HepG2 (cell line): ENCODE measurements at regions not wholly inside any gene's neighbourhood (a gene's known extent, or its start where the extent isn't known, plus 50 kb on each side); places are given as distances from the start of the nearest gene placed in this dataset.

Source experiments
- ISL2 ChIP-seq: sonication (generic); formaldehyde crosslinking; IDR thresholded peaks from 2 replicates; pipeline ENCODE4 v1.5.0; 2020; ENCODE audit warnings: missing genetic modification reagents
- KDM2A ChIP-seq: sonication (generic); formaldehyde crosslinking; IDR thresholded peaks from 2 replicates; pipeline ENCODE4 v1.4.0; 2020; ENCODE audit warnings: low read depth, missing genetic modification reagents, borderline replicate concordance
- KLF16 ChIP-seq, 2 experiments: sonication (generic) in 1 of 2; formaldehyde crosslinking in 1 of 2; IDR thresholded peaks; 2 replicates each; pipeline versions ENCODE4 v1.6.1 to v1.8.0; 2016 to 2023; ENCODE audit warnings: missing genetic modification reagents in 2 of 2, missing compliant biosample characterization in 1 of 2
- NAIF1 ChIP-seq: sonication (generic); formaldehyde crosslinking; IDR thresholded peaks from 2 replicates; pipeline ENCODE4 v1.5.0; 2020; ENCODE audit warnings: mild to moderate bottlenecking, missing genetic modification reagents, borderline replicate concordance
- NFKB2 ChIP-seq: sonication (generic); formaldehyde crosslinking; IDR thresholded peaks from 2 replicates; pipeline ENCODE4 v1.4.0; 2020; ENCODE audit warnings: missing genetic modification reagents, borderline replicate concordance
- SRSF4 ChIP-seq: fragments of 200-400 bp; formaldehyde crosslinking; IDR thresholded peaks from one replicate; pipeline ENCODE4 v1.6.1; 2018; ENCODE audit warnings: mild to moderate bottlenecking, low read depth, low read length, moderate library complexity; ENCODE audit not compliant: poor library complexity, severe bottlenecking
- THAP11 ChIP-seq: IDR thresholded peaks from 2 replicates; pipeline ENCODE4 v1.6.1; 2016; ENCODE audit warnings: missing biosample characterization, missing genetic modification reagents
- YEATS2 ChIP-seq: sonication (generic); formaldehyde crosslinking; IDR thresholded peaks from 2 replicates; pipeline ENCODE4 v1.4.0; 2020; ENCODE audit warnings: missing genetic modification reagents, borderline replicate concordance
- ZBTB3 ChIP-seq: sonication (generic); formaldehyde crosslinking; IDR thresholded peaks from 2 replicates; pipeline ENCODE4 v1.4.0; 2020; ENCODE audit warnings: low read depth, mild to moderate bottlenecking, moderate library complexity, missing genetic modification reagents, borderline replicate concordance
- TF ChIP-seq, protein P1 (sequence below): sonication (generic); formaldehyde crosslinking; conservative IDR thresholded peaks from 2 replicates; pipeline ENCODE4 v1.8.0; 2022; ENCODE audit warnings: mild to moderate bottlenecking, moderate library complexity, missing genetic modification reagents
- TF ChIP-seq, protein P2 (sequence below): sonication (generic); formaldehyde crosslinking; IDR thresholded peaks from 2 replicates; pipeline ENCODE4 v1.5.0; 2020; ENCODE audit warnings: mild to moderate bottlenecking, missing genetic modification reagents, moderate library complexity
- TF ChIP-seq, protein P3 (sequence below): IDR thresholded peaks from 2 replicates; pipeline ENCODE4 v1.6.1; 2016; ENCODE audit warnings: low read depth, missing genetic modification reagents, missing compliant biosample characterization
- TF ChIP-seq, protein P4 (sequence below): sonication (generic); formaldehyde crosslinking; IDR thresholded peaks from 2 replicates; pipeline ENCODE4 v1.4.0; 2020; ENCODE audit warnings: low read depth, missing genetic modification reagents

DNA sequence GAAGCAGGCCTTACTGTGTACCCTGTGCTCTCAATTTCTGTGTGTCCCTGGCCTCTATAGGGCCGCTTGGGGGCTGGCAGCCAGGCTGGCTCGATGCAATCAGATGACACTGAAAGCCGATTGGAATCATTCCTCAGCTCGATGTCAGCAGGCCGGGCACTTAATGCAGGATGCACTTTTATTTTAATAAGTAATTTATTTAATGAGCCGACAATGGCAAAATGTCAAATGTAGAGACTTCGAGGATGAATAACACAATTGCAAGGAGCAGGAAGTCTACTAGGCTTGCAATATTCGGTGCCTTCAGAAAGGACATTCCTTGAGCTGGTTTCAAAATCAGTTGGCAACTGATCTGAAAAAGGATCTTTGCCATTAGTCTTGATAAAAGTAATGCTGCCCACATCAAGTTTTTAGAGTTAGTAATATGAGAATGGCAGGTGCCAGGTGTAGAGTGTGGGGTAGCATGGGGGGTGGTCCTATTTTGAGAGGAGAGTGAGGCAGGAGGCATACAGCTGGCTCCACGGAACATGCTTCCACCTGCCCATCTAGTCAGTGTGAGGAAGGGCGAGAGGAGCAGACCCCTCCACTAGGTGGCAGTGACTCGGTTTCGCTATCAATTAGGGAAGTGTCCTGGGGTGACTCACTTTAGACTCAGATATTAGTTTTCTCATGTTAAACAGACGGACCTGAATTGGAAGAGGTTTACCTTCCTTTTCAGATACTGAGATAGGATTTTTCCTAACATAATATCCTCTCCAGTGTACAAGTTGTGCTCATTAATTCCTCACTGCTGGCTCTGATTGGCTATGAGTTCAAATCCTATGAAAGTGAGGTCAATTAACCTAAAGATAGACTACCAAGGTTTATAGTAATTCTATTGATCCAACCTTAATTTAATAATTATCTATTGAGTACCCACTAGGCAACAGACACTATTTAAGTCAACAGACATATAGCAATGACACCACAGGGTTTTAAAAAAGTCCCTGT, 80.9 kb downstream of the NABP1 start (continued):
- TF ChIP-seq, protein P1, sequence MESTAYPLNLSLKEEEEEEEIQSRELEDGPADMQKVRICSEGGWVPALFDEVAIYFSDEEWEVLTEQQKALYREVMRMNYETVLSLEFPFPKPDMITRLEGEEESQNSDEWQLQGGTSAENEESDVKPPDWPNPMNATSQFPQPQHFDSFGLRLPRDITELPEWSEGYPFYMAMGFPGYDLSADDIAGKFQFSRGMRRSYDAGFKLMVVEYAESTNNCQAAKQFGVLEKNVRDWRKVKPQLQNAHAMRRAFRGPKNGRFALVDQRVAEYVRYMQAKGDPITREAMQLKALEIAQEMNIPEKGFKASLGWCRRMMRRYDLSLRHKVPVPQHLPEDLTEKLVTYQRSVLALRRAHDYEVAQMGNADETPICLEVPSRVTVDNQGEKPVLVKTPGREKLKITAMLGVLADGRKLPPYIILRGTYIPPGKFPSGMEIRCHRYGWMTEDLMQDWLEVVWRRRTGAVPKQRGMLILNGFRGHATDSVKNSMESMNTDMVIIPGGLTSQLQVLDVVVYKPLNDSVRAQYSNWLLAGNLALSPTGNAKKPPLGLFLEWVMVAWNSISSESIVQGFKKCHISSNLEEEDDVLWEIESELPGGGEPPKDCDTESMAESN (CRISPR knock-in tag) = 0 out of 2 replicates have a peak, but pooled peaks have one; percentile 52
- TF ChIP-seq, protein P2, sequence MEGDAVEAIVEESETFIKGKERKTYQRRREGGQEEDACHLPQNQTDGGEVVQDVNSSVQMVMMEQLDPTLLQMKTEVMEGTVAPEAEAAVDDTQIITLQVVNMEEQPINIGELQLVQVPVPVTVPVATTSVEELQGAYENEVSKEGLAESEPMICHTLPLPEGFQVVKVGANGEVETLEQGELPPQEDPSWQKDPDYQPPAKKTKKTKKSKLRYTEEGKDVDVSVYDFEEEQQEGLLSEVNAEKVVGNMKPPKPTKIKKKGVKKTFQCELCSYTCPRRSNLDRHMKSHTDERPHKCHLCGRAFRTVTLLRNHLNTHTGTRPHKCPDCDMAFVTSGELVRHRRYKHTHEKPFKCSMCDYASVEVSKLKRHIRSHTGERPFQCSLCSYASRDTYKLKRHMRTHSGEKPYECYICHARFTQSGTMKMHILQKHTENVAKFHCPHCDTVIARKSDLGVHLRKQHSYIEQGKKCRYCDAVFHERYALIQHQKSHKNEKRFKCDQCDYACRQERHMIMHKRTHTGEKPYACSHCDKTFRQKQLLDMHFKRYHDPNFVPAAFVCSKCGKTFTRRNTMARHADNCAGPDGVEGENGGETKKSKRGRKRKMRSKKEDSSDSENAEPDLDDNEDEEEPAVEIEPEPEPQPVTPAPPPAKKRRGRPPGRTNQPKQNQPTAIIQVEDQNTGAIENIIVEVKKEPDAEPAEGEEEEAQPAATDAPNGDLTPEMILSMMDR (CRISPR knock-in tag) = peak; percentile 89
- TF ChIP-seq, protein P3, sequence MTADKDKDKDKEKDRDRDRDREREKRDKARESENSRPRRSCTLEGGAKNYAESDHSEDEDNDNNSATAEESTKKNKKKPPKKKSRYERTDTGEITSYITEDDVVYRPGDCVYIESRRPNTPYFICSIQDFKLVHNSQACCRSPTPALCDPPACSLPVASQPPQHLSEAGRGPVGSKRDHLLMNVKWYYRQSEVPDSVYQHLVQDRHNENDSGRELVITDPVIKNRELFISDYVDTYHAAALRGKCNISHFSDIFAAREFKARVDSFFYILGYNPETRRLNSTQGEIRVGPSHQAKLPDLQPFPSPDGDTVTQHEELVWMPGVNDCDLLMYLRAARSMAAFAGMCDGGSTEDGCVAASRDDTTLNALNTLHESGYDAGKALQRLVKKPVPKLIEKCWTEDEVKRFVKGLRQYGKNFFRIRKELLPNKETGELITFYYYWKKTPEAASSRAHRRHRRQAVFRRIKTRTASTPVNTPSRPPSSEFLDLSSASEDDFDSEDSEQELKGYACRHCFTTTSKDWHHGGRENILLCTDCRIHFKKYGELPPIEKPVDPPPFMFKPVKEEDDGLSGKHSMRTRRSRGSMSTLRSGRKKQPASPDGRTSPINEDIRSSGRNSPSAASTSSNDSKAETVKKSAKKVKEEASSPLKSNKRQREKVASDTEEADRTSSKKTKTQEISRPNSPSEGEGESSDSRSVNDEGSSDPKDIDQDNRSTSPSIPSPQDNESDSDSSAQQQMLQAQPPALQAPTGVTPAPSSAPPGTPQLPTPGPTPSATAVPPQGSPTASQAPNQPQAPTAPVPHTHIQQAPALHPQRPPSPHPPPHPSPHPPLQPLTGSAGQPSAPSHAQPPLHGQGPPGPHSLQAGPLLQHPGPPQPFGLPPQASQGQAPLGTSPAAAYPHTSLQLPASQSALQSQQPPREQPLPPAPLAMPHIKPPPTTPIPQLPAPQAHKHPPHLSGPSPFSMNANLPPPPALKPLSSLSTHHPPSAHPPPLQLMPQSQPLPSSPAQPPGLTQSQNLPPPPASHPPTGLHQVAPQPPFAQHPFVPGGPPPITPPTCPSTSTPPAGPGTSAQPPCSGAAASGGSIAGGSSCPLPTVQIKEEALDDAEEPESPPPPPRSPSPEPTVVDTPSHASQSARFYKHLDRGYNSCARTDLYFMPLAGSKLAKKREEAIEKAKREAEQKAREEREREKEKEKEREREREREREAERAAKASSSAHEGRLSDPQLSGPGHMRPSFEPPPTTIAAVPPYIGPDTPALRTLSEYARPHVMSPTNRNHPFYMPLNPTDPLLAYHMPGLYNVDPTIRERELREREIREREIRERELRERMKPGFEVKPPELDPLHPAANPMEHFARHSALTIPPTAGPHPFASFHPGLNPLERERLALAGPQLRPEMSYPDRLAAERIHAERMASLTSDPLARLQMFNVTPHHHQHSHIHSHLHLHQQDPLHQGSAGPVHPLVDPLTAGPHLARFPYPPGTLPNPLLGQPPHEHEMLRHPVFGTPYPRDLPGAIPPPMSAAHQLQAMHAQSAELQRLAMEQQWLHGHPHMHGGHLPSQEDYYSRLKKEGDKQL (CRISPR knock-in tag) = no peak
- TF ChIP-seq, protein P4, sequence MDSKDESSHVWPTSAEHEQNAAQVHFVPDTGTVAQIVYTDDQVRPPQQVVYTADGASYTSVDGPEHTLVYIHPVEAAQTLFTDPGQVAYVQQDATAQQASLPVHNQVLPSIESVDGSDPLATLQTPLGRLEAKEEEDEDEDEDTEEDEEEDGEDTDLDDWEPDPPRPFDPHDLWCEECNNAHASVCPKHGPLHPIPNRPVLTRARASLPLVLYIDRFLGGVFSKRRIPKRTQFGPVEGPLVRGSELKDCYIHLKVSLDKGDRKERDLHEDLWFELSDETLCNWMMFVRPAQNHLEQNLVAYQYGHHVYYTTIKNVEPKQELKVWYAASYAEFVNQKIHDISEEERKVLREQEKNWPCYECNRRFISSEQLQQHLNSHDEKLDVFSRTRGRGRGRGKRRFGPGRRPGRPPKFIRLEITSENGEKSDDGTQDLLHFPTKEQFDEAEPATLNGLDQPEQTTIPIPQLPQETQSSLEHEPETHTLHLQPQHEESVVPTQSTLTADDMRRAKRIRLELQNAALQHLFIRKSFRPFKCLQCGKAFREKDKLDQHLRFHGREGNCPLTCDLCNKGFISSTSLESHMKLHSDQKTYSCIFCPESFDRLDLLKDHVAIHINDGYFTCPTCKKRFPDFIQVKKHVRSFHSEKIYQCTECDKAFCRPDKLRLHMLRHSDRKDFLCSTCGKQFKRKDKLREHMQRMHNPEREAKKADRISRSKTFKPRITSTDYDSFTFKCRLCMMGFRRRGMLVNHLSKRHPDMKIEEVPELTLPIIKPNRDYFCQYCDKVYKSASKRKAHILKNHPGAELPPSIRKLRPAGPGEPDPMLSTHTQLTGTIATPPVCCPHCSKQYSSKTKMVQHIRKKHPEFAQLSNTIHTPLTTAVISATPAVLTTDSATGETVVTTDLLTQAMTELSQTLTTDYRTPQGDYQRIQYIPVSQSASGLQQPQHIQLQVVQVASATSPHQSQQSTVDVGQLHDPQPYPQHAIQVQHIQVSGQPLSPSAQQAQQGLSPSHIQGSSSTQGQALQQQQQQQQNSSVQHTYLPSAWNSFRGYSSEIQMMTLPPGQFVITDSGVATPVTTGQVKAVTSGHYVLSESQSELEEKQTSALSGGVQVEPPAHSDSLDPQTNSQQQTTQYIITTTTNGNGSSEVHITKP = no peak
- TF ChIP-seq NFKB2 (no peak), THAP11 (CRISPR knock-in tag) (no peak), KDM2A (CRISPR knock-in tag) (peak; percentile 54; the same call in 1 of the 2 replicates), ZBTB3 (no peak), SRSF4 (no peak), KLF16 (CRISPR knock-in tag; IDR thresholded peaks at IDR 0.05) (no peak), NAIF1 (CRISPR knock-in tag) (no peak), ISL2 (CRISPR knock-in tag) (no peak), YEATS2 (CRISPR knock-in tag) (no peak)
